Endothelial cell (in vitro differentiated cells): ENCODE measurements at regions not wholly inside any gene's neighbourhood (a gene's known extent, or its start where the extent isn't known, plus 50 kb on each side); places are given as distances from the start of the nearest gene placed in this dataset.

ENCODE experiments used
- DNase-seq: peaks from one replicate; pipeline ENCODE4 v3.0.0; 2021; ENCODE audit warnings: low spot score
- H3K27ac Mint-ChIP-seq: one replicate; pipeline ENCODE4 v1.8.0; 2021; ENCODE audit warnings: mixed read lengths, inconsistent platforms; ENCODE audit not compliant: unreplicated experiment
- H3K27me3 Mint-ChIP-seq: one replicate; pipeline ENCODE4 v1.8.0; 2021; ENCODE audit warnings: mild to moderate bottlenecking, moderate library complexity, mixed read lengths, inconsistent platforms; ENCODE audit not compliant: unreplicated experiment
- H3K36me3 Mint-ChIP-seq: one replicate; pipeline ENCODE4 v1.8.0; 2021; ENCODE audit warnings: mild to moderate bottlenecking, low read depth, mixed read lengths, inconsistent platforms; ENCODE audit not compliant: unreplicated experiment
- H3K4me1 Mint-ChIP-seq: one replicate; pipeline ENCODE4 v1.8.0; 2021; ENCODE audit warnings: mild to moderate bottlenecking, mixed read lengths, inconsistent platforms; ENCODE audit not compliant: unreplicated experiment
- H3K4me3 Mint-ChIP-seq: one replicate; pipeline ENCODE4 v1.8.0; 2021; ENCODE audit warnings: mild to moderate bottlenecking, mixed read lengths, inconsistent platforms; ENCODE audit not compliant: unreplicated experiment
- H3K9me3 Mint-ChIP-seq: one replicate; pipeline ENCODE4 v1.8.0; 2021; ENCODE audit warnings: mixed read lengths, inconsistent platforms; ENCODE audit not compliant: unreplicated experiment
- TF ChIP-seq, protein P1 (sequence below): fragments of 200-600 bp; sonication (generic); IDR thresholded peaks from one replicate; pipeline ENCODE4 v1.5.0; 2021; ENCODE audit warnings: antibody characterized with exemption; ENCODE audit not compliant: unreplicated experiment

- H3K9me3 Mint-ChIP-seq: no peaks in the 10 kb centered on the region
- H3K27ac Mint-ChIP-seq: no peak overlapping the region
- no peak overlapping the region for H3K4me3 Mint-ChIP-seq
- no peaks in the 10 kb centered on the region for H3K27me3 Mint-ChIP-seq
- no peaks in the 10 kb centered on the region for H3K4me1 Mint-ChIP-seq
- TF ChIP-seq, protein P1, sequence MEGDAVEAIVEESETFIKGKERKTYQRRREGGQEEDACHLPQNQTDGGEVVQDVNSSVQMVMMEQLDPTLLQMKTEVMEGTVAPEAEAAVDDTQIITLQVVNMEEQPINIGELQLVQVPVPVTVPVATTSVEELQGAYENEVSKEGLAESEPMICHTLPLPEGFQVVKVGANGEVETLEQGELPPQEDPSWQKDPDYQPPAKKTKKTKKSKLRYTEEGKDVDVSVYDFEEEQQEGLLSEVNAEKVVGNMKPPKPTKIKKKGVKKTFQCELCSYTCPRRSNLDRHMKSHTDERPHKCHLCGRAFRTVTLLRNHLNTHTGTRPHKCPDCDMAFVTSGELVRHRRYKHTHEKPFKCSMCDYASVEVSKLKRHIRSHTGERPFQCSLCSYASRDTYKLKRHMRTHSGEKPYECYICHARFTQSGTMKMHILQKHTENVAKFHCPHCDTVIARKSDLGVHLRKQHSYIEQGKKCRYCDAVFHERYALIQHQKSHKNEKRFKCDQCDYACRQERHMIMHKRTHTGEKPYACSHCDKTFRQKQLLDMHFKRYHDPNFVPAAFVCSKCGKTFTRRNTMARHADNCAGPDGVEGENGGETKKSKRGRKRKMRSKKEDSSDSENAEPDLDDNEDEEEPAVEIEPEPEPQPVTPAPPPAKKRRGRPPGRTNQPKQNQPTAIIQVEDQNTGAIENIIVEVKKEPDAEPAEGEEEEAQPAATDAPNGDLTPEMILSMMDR: no peak
- H3K36me3 Mint-ChIP-seq: no peaks in the 10 kb centered on the region
- DNase-seq: no peak
Measured at GRCh38 chr4:156634612-156635011, 337.0 kb downstream of the PDGFC start.

- H3K27ac Mint-ChIP-seq: no peak overlapping the region
- TF ChIP-seq, protein P1: no peak
- H3K4me1 Mint-ChIP-seq: no peaks in the 10 kb centered on the region
- DNase-seq: no peak
- no peaks in the 10 kb centered on the region for H3K27me3 Mint-ChIP-seq
- no peaks in the 10 kb centered on the region for H3K9me3 Mint-ChIP-seq
- no peak overlapping the region for H3K4me3 Mint-ChIP-seq
- H3K36me3 Mint-ChIP-seq: no peaks in the 10 kb centered on the region
Measured at GRCh38 chr4:156633847-156634246, 337.8 kb downstream of the PDGFC start.

- no peaks in the 10 kb centered on the region for H3K9me3 Mint-ChIP-seq
- DNase-seq: no peak
Measured at GRCh38 chr4:156628858-156629257, 342.7 kb downstream of the PDGFC start.

DNA sequence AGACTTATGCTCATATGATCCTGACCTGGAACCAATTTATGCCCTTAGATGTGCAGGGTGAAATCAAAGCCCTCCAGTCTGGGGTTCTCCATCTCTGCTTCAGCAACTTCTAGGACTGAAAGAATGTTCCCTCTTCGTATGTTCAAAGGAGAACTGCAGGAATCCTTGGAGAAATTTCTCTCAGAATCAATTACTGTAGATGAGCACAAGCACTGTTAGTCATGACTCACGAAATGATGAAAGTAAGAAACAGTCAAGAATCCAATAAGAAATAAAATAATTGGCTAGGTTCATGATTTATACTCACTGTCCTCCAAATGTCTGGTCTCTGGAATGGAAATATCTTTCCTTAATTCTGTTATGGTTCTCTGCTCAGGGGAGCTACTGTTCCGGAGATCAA lies 348.2 kb downstream of the PDGFC start:
- TF ChIP-seq, protein P1: no peak
- Mint-ChIP-seq H3K36me3 (no peaks in the 10 kb centered on the region), H3K4me1 (no peaks in the 10 kb centered on the region), H3K27ac (no peak overlapping the region), H3K4me3 (no peak overlapping the region), H3K9me3 (no peaks in the 10 kb centered on the region), H3K27me3 (no peaks in the 10 kb centered on the region)
- no peak for DNase-seq

More at GRCh38 chr4:156628858-156629257, 342.7 kb downstream of the PDGFC start:
- no peak overlapping the region for H3K27ac Mint-ChIP-seq
- no peaks in the 10 kb centered on the region for H3K27me3 Mint-ChIP-seq
- TF ChIP-seq, protein P1: no peak
- H3K36me3 Mint-ChIP-seq: no peaks in the 10 kb centered on the region
- H3K4me1 Mint-ChIP-seq: no peaks in the 10 kb centered on the region
- H3K4me3 Mint-ChIP-seq: no peak overlapping the region

DNA sequence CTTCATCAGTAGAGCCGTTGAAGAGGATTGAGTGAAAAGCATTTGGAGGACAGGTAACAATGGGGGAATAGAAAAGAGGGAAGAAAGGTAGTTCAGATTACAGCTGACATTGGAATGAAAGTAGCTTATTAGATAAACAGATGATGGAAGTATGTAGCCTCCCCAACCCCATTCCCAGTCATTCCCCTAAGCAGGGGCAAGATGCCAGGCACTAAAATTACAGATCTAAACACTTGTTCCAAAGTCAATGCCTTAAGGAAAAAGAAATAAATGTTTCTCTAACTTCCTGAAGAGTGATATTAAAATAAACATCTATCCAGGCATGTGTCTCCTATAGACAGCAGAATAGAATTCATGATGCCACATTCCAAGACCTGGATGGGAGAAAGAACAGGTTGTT lies 350.8 kb downstream of the PDGFC start:
- H3K27me3 Mint-ChIP-seq: no peaks in the 10 kb centered on the region

More for the DNA sequence above, 350.8 kb downstream of the PDGFC start:
- H3K27ac Mint-ChIP-seq: no peak overlapping the region
- no peak for DNase-seq
- H3K9me3 Mint-ChIP-seq: no peaks in the 10 kb centered on the region
- H3K4me1 Mint-ChIP-seq: no peaks in the 10 kb centered on the region
- H3K36me3 Mint-ChIP-seq: no peaks in the 10 kb centered on the region
- H3K4me3 Mint-ChIP-seq: no peak overlapping the region
- TF ChIP-seq, protein P1: no peak
